ENCODE measurements at regions not wholly inside any gene's neighbourhood (a gene's known extent, or its start where the extent isn't known, plus 50 kb on each side); places are given as distances from the start of the nearest gene placed in this dataset.
"Not testable (repeated sequence)": the region's sequence is repeated elsewhere in the genome, so short reads cannot be mapped to it uniquely, and the experiment has no call there.

DNA sequence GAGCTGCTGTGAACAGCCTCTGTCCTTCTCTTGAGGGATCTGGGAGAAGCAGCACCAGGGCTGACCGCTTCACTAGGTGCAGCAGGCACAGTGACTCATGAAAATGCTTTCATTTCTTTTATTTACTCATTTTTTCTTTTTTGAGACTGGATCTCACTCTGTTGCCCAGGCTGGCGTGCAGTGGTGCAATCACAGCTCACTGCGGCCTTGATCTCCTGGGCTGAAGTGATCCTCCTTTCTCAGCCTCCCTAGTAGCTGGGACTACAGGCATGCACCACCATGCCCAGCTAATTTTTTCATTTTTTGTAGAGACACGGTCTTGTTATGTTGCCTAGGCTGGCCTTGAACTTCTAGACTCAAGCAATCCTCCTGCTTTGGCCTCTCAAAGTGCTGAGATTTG lies 216.8 kb upstream of the EEF2KMT start:
- DNase-seq, result no peak

DNA sequence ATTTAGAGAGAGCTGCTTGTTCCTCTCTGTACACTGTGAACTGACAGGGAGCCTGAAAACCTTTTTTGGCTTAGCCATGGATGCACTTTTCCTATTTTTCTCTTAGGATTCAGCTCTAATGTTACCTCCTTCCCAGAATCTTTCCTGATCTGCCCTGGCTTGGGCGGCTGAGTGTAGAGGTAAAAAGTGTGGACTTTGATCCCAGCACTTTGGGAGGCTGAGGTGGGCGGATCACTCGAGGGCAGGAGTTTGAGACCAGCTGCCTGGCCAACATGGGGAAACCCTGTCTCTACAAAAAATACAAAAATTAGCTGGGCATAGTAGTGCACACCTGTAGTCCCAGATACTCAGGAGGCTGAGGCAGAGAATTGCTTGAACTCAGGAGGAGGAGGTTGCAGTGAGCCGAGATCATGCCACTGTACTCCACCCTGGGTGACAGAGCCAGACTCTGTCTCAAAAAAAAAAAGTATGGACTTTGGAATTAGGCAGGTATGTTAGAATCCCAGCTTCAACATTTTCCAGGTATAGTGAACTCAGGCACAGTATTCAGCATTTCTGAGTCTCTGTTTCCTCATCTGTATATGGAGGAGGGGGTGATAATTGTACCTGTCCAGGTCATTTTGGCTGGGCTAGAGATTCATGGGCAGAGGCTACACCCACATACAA lies 212.5 kb upstream of the EEF2KMT start:
- no peak for DNase-seq

DNA sequence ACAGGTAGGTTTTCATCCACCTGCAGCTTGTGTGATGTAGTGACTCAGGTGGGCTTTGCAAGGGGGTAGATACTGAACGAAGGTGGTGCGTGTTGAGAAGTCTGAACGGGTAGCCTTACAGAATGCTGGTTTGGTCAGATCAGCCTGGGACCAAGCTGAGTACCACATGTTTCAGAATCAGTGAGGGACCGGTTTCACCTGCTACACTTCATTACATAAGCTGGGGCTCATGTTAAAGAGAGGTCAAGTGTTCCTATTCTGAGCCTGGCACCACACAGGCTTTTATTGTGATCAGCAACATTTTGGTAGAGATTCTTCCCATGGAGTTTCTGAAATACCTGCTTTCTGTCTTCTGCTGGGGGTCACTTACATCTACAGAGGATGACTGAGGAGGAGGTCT lies 207.4 kb upstream of the EEF2KMT start:
- DNase-seq, result no peak

DNA sequence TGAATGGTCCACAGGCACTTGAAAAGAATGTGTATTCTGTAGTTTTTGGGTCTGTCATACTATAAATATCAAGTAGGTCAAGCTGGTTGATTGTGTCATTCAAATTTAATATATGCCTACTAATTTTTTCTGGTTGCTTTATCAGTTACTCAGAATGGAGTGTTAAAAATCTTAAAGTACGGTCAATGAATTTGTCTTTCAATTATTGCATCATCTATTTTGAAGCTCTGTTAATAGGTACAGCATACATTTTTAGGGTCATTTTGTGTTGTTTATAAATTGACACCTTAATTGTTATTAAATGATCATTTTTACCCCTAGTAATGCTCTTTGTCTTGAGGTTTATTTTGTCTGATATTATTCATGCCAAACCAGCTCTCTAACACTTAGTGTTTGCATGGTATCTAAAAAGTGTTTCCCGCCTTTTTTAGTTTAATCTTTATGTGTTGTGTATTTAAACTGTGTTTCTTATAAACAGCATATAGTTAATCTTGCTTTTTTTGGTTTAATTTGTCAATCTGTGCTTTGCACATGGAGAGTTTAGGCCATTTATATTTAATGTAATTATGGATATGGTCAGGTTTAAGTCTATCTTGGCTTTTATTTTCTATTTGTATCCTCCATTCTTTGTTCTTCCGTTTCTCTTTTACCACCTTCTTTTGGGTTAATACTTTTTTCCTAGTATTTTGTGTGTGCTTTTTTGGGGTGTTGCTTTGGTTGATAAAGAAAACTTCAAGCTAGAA lies 204.9 kb upstream of the EEF2KMT start:
- DNase-seq, result no peak

DNA sequence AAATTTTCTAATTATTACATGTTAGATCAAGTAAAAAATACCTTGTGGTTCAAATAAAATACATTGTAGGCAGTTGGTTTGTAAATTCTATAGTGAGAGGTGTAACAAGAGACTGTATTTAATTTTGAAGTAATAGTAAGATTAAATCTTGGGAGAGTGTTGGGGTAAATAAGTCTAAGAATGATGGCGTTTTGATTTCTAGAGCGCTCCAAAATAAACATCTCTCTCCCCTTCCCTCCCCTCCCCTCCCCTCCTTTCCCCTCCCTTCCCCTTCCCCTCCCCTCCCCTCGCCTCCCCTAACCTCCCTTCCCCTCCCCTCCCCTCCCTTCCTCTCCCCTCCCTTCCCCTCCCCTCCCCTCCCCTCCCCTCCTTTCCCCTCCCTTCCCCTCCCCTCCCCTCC lies 200.6 kb upstream of the EEF2KMT start:
- DNase-seq, result no peak

DNA sequence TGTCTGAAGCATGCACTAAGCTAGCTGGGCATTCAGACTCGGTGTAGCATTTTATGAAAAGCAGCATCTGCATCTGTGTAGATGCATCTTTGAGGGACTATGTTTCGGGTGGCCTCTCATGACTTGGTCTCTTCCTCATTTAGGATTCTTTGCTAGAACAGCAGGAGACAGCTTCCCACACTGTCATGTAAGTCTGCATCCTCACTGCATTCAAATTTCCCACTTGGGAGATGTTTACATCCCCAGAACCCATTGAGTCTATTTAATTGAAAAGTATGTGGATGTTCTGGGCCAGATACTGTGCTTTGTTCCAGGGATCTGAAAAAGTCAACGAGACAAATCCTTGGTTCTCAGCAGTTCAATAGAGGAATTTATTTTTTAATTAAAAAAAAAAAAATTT lies 198.6 kb upstream of the EEF2KMT start:
- no peak for DNase-seq

DNA sequence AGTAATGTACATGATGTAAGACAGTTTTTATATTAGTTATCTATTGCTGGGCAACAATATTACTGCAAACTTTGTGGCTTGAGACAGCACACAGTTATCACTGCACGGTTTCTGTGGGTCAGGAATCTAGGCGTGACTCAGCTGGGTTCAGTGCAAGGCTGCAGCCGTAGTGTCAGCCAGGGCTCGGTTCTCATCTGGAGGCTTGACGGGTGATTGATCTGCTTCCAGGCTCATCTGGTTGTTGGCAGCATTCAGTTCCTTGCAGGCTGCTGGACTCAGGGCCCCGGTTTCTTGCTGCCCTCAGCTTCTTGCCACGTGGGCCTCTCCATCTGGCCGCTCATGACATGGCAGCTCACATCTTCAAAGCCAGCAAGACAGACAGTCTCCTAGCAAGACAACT lies 197.7 kb upstream of the EEF2KMT start:
- DNase-seq, result not testable (repeated sequence)

DNA sequence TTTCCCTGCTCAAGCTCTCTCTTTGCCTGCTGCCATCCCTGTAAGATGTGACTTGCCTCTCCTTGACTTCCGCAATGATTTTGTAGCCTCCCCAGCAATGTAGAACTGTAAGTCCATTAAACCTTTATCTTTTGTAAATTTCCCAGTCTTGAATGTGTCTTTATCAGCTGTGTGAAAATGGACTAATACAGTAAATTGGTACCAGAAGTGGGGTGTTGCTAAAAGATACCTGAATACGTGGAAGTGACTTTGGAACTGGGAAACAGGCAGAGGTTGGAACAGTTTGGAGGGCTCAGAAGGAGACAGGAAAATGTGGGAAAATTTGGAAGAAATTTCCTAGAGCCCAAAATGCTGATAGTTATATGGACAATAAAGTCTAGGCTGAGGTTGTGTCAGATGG lies 184.6 kb upstream of the EEF2KMT start:
- DNase-seq, result not testable (repeated sequence)

DNA sequence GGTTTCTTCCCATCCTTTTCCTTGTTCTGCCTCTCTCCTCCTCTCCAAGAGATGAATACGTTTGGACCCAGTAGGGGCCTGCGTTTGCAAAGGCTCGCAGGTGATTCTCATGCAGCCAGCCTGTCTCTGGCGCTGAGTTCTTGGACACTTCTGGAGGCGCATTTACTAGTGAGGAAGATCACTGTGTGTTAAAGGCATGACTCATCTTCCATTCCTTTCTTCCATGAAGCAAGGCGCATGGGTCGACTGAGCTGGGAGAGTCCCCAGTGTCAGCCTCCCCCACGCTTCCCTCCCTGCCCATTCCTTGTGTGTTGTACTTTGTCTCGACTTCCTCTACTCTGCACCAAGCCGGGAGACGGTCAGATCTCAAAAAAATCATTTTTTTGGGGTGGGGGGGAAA lies 159.9 kb upstream of the EEF2KMT start:
- no peak for DNase-seq

DNA sequence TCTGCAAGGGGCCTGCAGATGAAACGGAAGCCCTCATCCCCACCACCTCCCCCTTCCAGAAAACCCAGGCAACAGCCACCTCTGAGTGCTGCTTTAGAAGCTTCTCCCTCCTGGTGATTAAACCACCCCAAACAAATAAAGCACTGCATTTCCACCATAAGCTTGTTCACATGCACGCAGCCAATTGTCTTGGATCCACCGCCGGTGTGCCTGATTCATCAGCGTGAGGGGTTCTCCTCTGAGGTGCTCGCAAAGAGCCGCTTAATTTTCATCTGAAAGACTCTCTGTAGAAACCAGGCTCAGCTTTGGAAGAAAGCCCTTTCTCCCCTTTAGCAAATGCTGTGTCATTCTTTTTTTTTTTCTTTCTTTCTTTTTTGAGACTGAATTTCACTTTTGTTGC lies 155.2 kb upstream of the EEF2KMT start:
- no peak for DNase-seq

DNA sequence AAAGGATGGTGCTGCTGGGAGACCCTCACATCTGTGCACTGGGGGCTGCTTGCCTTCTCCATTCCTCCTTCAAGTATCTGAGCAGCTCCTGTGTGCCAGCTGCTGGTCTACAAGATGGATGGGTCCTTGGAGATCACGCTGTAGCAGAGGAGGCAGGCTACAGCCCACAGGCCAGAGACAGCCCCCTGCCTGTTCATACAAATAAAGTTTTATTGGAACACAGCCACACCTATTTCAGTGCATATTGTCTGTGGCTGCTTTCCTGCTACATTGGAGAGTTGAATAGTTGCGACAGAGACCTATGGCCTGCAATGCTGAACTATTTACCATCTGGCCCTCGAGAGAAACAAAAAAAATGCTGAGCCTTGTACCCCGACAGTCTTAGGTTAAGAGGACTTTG lies 149.8 kb upstream of the EEF2KMT start:
- not testable (repeated sequence) for DNase-seq

DNA sequence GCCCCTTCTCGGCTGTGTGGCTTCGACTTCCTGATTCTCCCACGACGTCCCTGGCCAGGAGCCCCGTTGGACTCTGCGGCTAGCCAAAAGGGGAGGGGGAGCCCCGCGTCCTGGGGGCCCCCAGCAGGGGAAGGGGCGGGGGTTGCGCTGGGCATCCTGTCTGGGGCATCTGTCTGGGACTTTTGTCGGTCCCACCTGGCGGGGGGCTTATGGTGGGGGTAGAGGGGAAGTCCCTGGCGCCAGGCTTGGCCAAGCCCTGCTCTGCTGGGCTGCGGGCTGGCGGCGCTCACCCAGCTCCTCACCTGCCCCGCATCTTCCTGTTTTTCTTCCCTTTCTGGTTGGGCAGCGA lies 142.7 kb upstream of the EEF2KMT start:
- not testable (repeated sequence) for DNase-seq

DNA sequence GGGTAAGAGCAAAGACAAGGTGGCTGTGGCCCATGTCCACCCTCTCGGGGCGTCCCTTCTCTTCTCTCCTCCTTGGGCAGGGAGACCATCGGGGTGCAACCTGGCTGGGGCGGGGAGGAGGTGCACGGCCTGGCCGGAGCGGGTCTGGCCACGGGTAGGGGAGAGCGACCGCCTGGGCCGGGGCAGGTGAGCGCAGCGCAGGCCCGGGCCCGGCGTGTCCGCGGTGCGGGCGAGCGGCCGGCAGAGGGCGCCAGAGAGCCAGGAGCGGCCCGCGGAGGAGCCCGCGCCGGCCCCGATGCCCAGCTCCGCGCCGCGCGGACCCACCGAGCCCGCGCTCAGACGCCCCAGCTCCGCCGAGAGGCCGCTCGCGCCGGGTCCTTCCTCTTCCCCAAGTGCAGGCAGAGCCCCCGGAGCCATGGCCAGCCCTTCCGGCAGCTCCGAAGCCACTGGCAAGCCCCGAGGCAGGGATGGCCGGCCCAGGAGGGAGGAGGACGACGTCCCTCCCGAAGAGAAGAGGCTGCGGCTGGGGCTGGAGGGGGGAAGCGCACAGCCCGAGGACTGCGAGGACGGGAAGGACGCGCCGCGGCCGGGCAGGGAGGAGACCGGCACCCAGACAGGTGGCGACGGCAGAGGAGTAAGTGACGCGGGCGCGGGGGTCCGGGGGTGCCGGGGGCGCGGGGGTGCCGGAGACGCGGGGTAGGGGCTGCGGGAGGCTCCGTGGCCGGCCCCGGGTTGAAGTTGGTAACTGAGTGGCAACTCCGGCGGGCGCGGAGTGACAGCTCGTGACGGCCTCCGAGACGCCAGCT lies 142.1 kb upstream of the EEF2KMT start:
- DNase-seq, result peak in 1 of 2 donors; percentile 35

DNA sequence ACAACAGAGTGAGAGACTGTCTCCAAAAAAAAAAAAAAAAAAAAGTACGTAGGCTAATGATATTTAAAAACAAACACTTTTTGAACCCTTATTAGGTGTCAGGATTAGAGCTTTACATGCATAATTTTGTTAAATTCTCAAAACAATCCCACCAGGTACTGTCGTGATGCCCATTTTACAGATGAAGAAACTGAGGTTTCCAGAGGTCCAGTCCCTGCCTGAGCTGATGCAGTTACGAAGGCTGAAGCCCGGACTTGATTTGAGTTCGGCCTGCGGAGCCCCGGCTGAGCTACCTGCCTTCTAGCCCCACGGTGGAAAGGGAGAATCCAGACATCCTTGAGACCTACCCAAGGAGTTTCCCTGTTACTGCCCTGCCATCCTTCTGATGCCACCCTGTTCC lies 137.5 kb upstream of the EEF2KMT start:
- no peak for DNase-seq

DNA sequence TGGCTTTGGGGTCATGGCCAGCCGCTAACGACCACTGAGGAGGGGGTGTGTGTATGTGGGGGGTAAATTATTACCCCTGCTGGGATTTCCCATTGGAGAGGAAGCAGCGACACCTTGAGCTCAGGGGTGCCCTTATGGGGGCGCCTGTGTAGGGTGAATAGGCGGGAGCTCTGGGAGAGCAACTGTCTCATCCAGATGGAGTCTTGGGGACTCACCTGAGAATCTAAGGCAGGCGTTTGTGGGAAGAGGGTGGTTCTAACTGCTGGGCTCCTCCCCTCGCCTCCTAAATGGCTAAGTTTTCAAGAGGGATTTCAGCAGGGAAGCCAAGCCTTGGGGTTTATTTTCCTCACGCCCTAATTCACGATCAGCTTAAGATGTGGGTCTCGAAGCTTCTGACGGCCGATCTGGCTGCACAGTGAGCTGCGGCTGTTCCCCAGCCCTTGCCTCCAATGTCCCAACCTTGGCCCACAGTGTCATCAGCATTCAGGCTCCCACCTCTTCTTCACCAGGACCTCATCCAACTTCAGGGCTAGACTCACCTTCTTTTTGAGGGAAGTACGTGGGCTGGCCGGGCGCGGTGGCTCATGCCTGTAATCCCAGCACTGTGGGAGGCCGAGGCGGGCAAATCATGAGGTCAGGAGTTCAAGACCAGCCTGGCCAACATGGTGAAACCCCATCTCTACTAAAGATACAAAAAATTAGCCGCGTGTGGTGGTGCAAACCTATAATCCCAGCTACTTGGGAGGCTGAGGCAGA lies 136.9 kb upstream of the EEF2KMT start:
- DNase-seq, result no peak

DNA sequence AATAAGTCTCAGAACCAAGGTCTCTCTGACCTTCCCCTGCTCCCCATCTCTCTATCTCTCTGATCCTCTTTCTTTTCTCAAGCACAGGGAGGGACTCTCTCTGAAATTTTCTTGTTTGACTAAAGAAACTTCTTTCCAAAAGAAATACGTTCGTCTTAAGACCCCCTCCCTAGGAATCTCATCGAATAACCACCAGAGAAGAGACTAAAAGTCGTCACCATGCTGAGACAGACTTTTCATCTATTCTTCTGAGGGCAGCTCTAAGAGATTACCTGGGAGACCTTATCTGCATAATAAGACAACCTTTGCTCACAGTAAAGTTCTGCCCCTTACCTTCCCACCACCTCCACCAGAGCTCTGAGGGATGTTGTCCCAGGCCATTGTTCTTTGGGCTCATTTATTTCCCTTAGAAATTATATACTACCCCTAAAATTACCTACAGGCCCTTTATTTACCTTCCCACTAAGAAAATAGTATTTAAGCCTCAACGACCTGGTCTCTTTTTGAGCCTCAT lies 133.7 kb upstream of the EEF2KMT start:
- DNase-seq, result no peak

DNA sequence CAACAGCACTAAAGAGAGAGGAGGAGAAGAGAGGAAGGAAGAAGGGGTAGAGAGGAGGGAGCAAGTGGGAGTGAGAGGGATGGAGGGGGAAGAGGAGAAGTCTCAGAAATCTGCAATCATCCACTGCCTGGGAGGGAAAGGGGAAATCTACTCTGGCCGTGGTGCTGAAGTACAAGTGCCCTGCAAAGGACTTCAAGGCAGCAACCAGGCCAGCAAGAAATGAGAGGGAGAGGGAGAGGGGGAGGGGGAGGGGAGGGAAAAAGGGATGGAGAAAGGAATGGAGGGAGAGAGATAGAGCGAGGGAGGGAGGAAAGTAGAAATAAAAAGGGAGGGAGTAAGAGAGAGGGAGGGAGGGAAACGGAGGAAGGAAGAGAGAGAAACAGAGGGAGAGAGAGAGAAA lies 130.8 kb upstream of the EEF2KMT start:
- DNase-seq, result no peak

DNA sequence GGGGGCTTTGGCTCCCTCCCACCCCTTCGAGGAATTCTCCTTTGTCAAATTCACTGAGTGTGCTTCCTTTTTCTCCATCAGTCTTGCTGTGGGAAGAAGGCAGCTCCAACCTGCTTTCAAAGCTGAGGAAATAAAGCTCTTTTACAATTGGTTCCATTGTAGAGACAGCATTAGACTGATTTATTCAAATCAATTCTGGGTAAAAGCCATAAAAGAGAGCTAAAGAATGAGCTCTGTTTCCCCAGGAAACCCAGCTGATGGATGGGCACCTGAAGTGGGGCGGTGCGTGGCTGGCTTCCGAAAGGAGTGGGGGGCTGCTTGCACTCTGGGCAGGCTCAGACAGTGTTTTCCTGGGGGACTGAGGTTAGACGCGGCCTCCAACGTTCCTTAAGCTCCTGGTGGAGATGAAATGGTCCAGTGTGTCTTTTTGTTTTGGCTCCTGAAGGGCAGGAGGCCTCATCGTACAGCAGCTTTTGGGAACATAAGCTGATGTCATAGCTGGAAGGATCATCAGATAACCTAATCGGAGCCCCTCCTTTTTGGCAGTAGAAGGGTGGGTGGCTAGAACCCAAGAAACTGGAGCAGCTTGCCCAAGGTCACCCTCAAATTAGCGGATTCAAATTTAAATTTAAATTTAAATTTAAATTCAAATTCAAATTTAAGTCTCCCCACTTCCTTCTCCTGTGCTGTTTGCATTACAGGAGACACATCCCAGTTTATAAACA lies 128.5 kb upstream of the EEF2KMT start:
- DNase-seq, result no peak

DNA sequence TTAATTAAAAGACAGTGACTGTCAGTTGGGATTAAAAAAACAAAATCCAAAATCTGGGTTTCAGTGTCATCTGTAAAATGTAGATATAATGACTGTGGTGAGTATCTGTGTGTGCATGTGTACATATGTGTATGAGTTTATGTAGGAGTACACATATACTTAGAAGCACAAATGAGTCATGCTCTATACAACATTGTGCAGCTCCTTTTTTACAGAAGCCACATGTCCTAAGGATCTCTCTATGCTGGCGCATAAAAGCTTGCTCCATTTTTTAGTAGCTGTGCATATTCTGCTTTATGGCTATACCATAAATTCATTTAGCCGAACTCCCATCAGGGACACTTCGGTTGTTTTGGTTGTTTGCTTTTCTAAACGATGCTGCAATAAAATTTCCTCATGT lies 125.2 kb upstream of the EEF2KMT start:
- DNase-seq, result no peak

DNA sequence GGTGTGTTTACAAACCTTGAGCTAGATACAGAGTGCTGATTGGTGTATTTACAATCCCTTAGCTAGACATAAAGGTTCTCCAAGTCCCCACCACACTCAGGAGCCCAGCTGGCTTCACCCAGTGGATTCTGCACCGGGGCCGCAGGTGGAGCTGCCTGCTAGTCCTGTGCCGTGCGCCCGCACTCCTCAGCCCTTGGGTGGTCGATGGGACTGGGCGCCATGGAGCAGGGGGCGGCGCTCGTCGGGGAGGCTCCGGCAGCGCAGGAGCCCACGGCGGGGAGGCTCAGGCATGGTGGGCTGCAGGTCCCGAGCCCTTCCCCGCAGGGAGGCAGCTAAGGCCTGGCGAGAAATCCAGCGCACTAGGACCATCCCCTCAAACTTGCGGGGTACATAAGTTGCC lies 124.2 kb upstream of the EEF2KMT start:
- not testable (repeated sequence) for DNase-seq

DNA sequence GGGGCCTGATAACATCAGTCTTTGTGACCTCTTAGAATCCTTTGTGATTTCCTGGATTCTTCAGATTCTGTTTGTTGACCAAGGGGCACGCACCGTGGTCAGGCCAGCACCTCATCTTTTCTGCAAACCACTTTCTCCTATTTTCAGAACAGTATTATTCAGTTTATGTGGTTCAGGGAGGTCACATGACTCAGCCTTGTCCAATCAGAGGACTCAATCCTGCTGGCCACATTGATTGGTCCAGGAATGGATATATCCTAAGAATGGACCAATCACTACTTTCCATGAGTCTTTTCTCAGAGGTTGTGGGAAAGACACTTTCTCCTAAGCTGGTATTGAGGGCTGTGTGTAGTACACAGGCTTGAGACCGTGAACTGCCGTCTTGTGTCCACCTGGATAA lies 123.1 kb upstream of the EEF2KMT start:
- no peak for DNase-seq

DNA sequence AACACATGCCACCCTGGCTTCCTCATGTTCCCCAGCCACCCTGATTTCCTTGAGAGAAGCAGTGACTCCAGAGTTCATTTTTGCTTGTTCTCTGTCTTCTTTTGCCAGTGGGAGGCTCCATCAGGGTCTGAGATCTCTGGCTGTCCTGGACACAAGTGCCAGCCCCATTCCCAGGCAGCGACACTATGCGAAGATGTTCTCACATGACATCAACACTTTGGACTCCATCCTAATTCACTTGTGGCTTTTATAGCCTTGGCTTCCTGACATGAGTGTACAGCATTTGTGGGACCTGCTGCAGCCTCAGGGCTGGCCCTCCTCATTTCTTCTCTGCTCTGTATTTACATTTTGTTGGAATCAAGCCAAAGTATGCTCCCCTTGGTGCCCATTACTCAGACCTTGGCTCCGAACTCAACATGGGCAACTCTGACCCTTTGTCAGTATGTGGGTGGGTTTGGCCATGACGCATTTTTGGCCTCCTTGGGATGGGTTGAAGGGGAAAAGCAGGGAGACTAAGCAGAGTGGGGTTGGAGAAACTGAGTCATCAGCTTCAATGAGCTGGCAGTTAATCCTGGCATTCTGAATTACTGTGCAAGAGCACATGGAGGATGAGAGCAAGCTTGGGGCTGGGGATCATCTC lies 119.0 kb upstream of the EEF2KMT start:
- DNase-seq, result no peak

Measured in inflammatory macrophage treated with lipopolysaccharide for 1 hour (primary cell).